DND-41 (cell line): ENCODE measurements at regions not wholly inside any gene's neighbourhood (a gene's known extent, or its start where the extent isn't known, plus 50 kb on each side); places are given as distances from the start of the nearest gene placed in this dataset.

Source experiments
- ATAC-seq: fragments of 200-7000 bp; cut with Tn5 transposase; 3 replicates; pipeline ENCODE4 v1.9.1; 2021; ENCODE audit warnings: low read depth; ENCODE audit not compliant: insufficient read depth
- DNase-seq: peaks from one replicate; pipeline ENCODE4 v3.0.0-alpha.2; 2020
- H2AFZ ChIP-seq: 2 replicates; pipeline ENCODE4 v1.6.0; 2012; ENCODE audit warnings: low read depth, low read length
- H3K27ac ChIP-seq: 2 replicates; pipeline ENCODE4 v1.5.1; 2012; ENCODE audit warnings: low read length, inconsistent platforms
- H3K27me3 ChIP-seq: fragments of 200-600 bp; sonication (generic); 2 replicates; pipeline ENCODE4 v1.6.0; 2012; ENCODE audit warnings: low read length, mild to moderate bottlenecking, inconsistent platforms; ENCODE audit not compliant: insufficient read depth, poor library complexity
- H3K36me3 ChIP-seq: 2 replicates; pipeline ENCODE4 v1.5.1; 2012; ENCODE audit warnings: low read length, inconsistent platforms; ENCODE audit not compliant: insufficient read depth
- H3K4me1 ChIP-seq: 2 replicates; pipeline ENCODE4 v1.5.1; 2012; ENCODE audit warnings: mild to moderate bottlenecking, low read length; ENCODE audit not compliant: insufficient read depth
- H3K4me2 ChIP-seq: 2 replicates; pipeline ENCODE4 v1.6.0; 2012; ENCODE audit warnings: mild to moderate bottlenecking, moderate library complexity, low read length, inconsistent platforms; ENCODE audit not compliant: insufficient read depth
- H3K4me3 ChIP-seq, 2 experiments: fragments of 200-600 bp in 1 of 2; shearing (Covaris generic) in 1 of 2; 2 replicates each; pipeline ENCODE4 v1.5.1; 2012 to 2016; ENCODE audit warnings: inconsistent platforms in 2 of 2, low read length in 2 of 2, mild to moderate bottlenecking in 2 of 2, low read depth in 1 of 2, moderate library complexity in 1 of 2
- H3K79me2 ChIP-seq: 2 replicates; pipeline ENCODE4 v1.6.0; 2012; ENCODE audit warnings: low read length, inconsistent platforms; ENCODE audit not compliant: insufficient read depth
- H3K9ac ChIP-seq: 2 replicates; pipeline ENCODE4 v1.6.0; 2012; ENCODE audit warnings: low read depth, mild to moderate bottlenecking, inconsistent platforms, low read length, moderate library complexity
- H3K9me3 ChIP-seq: 2 replicates; pipeline ENCODE4 v1.5.1; 2012; ENCODE audit warnings: low read length, moderate library complexity, mild to moderate bottlenecking, inconsistent platforms; ENCODE audit not compliant: insufficient read depth, severe bottlenecking
- H4K20me1 ChIP-seq: 2 replicates; pipeline ENCODE4 v1.6.0; 2012; ENCODE audit warnings: low read length; ENCODE audit not compliant: insufficient read depth
- CTCF ChIP-seq: IDR thresholded peaks from 2 replicates; pipeline ENCODE4 v1.5.1; 2012; ENCODE audit warnings: borderline replicate concordance, low read length, moderate library complexity, mild to moderate bottlenecking; ENCODE audit not compliant: poor library complexity, severe bottlenecking; ENCODE audit errors: extremely low read depth
- EZH2 ChIP-seq: IDR thresholded peaks from 3 replicates; pipeline ENCODE4 v1.6.1; 2012; ENCODE audit warnings: borderline replicate concordance, low read depth, mild to moderate bottlenecking, moderate library complexity, low read length, inconsistent platforms; ENCODE audit not compliant: severe bottlenecking

- no peak for ATAC-seq
- H3K79me2 ChIP-seq = no peaks in the 10 kb centered on the region
- H3K27me3 ChIP-seq = peaks cover 26% of the 10 kb centered on the region
- TF ChIP-seq EZH2 (no peak), CTCF (no peak)
- no peak overlapping the region for H3K9ac ChIP-seq
- H3K4me3 ChIP-seq = no peak overlapping the region
- DNase-seq = no peak
- H3K4me2 ChIP-seq = no peak overlapping the region
- H2AFZ ChIP-seq = no peak overlapping the region
- no peaks in the 10 kb centered on the region for H3K36me3 ChIP-seq
- H3K27ac ChIP-seq = no peak overlapping the region
- H3K9me3 ChIP-seq = no peaks in the 10 kb centered on the region
- no peaks in the 10 kb centered on the region for H4K20me1 ChIP-seq
- no peaks in the 10 kb centered on the region for H3K4me1 ChIP-seq
These were observed 84.7 kb upstream of the PKDCC start for GRCh38 chr2:41962922-41963622.

DNA sequence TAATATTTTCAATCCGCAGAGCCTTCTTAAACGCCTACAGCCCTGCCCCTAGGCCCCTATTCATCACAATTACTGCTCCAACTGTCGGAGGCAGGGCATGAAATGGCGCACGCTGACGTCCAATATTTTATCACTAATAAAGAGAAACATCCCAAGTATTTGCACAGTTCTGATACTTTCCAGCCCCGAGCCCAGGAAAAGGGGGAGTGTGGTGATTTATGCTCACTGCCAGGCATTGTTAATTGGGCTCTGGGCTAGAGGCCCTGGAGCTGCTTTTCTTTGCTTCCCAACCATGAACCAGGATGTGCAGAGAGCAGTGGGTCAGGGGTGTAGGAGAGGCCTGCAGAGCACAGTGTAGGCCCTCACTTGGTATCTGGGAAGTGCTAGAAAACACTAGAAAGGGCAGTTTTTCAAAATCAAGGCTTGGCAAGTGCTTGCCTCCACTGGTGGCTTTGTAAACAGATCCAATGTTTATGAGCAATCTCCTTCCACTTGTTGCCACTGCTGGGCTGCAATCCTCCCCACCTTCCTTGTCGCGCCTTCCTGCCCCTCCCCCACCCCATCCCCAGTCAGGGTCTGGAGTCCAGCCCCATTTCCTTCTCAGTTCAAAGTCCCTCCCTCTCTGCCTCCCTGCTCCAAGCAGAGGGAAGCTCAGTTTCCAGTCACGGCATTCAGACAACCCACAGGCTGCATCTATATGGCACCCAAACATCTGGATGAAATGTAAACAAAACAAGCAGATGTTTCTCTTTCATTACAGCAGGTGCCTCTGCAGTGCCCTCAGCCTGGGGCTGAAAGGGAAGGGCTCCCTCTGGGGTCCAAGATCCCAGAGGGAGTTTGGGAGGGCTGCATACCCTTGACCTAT, 83.9 kb upstream of the PKDCC start:
- H3K36me3 ChIP-seq = no peaks in the 10 kb centered on the region
- no peaks in the 10 kb centered on the region for H4K20me1 ChIP-seq
- no peaks in the 10 kb centered on the region for H3K4me1 ChIP-seq
- no peak overlapping the region for H3K9ac ChIP-seq
- no peak overlapping the region for H3K4me2 ChIP-seq
- no peak overlapping the region for H3K27ac ChIP-seq
- DNase-seq = no peak
- H3K79me2 ChIP-seq = no peaks in the 10 kb centered on the region
- ATAC-seq = no peak
- H3K4me3 ChIP-seq = no peak overlapping the region
- TF ChIP-seq EZH2 (no peak), CTCF (no peak)
- H3K27me3 ChIP-seq = peaks cover 23% of the 10 kb centered on the region
- H3K9me3 ChIP-seq = no peaks in the 10 kb centered on the region
- H2AFZ ChIP-seq = no peak overlapping the region

GRCh38 chr2:41965173-41965908, 82.5 kb upstream of the PKDCC start:
- H2AFZ ChIP-seq = no peak overlapping the region
- H3K9me3 ChIP-seq = no peaks in the 10 kb centered on the region
- ATAC-seq = no peak
- no peak overlapping the region for H3K4me2 ChIP-seq
- H3K79me2 ChIP-seq = no peaks in the 10 kb centered on the region
- no peaks in the 10 kb centered on the region for H4K20me1 ChIP-seq
- no peaks in the 10 kb centered on the region for H3K4me1 ChIP-seq
- no peak for TF ChIP-seq CTCF
- no peak for TF ChIP-seq EZH2
- H3K9ac ChIP-seq = no peak overlapping the region
- no peak overlapping the region for H3K27ac ChIP-seq
- H3K4me3 ChIP-seq = no peak overlapping the region
- H3K36me3 ChIP-seq = no peaks in the 10 kb centered on the region
- H3K27me3 ChIP-seq = peaks cover 18% of the 10 kb centered on the region
- no peak for DNase-seq
